Activated gamma-delta T cell treated with anti-CD3 and anti-CD28 coated beads, Interleukin-2, amount 50 U/mL, for 16 hours (primary cell): ENCODE measurements at regions not wholly inside any gene's neighbourhood (a gene's known extent, or its start where the extent isn't known, plus 50 kb on each side); places are given as distances from the start of the nearest gene placed in this dataset.
"Not testable (repeated sequence)": the region's sequence is repeated elsewhere in the genome, so short reads cannot be mapped to it uniquely, and the experiment has no call there.

ENCODE experiments used
- DNase-seq: peaks from one replicate; pipeline ENCODE4 v3.0.0-alpha.2; 2020; ENCODE audit warnings: low read depth

- DNase-seq, result not testable (repeated sequence)
Measured at GRCh38 chr16:51254390-51254789, 103.3 kb upstream of the SALL1 start.

GRCh38 chr16:51248217-51248616, 97.1 kb upstream of the SALL1 start:
- no peak for DNase-seq

GRCh38 chr16:51245658-51245995, 94.6 kb upstream of the SALL1 start:
- no peak for DNase-seq

GRCh38 chr16:51244887-51245657, 94.0 kb upstream of the SALL1 start:
- no peak for DNase-seq

GRCh38 chr16:51243936-51244436, 92.9 kb upstream of the SALL1 start:
- no peak for DNase-seq

- DNase-seq, result no peak
Measured at GRCh38 chr16:51242296-51242994, 91.4 kb upstream of the SALL1 start.

GRCh38 chr16:51239196-51239595, 88.1 kb upstream of the SALL1 start:
- DNase-seq, result no peak

GRCh38 chr16:51237861-51238378, 86.8 kb upstream of the SALL1 start:
- no peak for DNase-seq

GRCh38 chr16:51237207-51237606, 86.1 kb upstream of the SALL1 start:
- DNase-seq, result no peak

GRCh38 chr16:51236583-51236982, 85.5 kb upstream of the SALL1 start:
- DNase-seq, result no peak

- no peak for DNase-seq
Measured at GRCh38 chr16:51231702-51232101, 80.6 kb upstream of the SALL1 start.

GRCh38 chr16:51230035-51230434, 79.0 kb upstream of the SALL1 start:
- not testable (repeated sequence) for DNase-seq

GRCh38 chr16:51228097-51228659, 77.1 kb upstream of the SALL1 start:
- DNase-seq, result no peak

GRCh38 chr16:51225878-51226277, 74.8 kb upstream of the SALL1 start:
- no peak for DNase-seq

GRCh38 chr16:51224317-51224716, 73.2 kb upstream of the SALL1 start:
- no peak for DNase-seq

GRCh38 chr16:51222016-51222415, 70.9 kb upstream of the SALL1 start:
- DNase-seq, result no peak

- DNase-seq, result no peak
Measured at GRCh38 chr16:51211148-51211547, 60.1 kb upstream of the SALL1 start.

GRCh38 chr16:51210087-51210486, 59.0 kb upstream of the SALL1 start:
- DNase-seq, result no peak

GRCh38 chr16:51201604-51202003, 50.5 kb upstream of the SALL1 start:
- DNase-seq, result no peak
